OCI-LY1 (cell line): ENCODE measurements at regions not wholly inside any gene's neighbourhood (a gene's known extent, or its start where the extent isn't known, plus 50 kb on each side); places are given as distances from the start of the nearest gene placed in this dataset.

Experiments
- H2AFZ ChIP-seq: fragments of 200-600 bp; sonication (generic), shearing (Covaris generic); 2 replicates; pipeline ENCODE4 v1.6.0; 2014; ENCODE audit warnings: antibody characterized with exemption, mild to moderate bottlenecking, low read length
- H3F3A ChIP-seq: fragments of 200-600 bp; sonication (generic), shearing (Covaris generic); 2 replicates; pipeline ENCODE4 v1.6.0; 2014; ENCODE audit warnings: mild to moderate bottlenecking, antibody characterized with exemption, low read length, moderate library complexity; ENCODE audit not compliant: insufficient read depth
- H3K27ac ChIP-seq: fragments of 200-600 bp; sonication (generic); 2 replicates; pipeline ENCODE4 v1.5.1; 2014; ENCODE audit warnings: low read length, mixed run types, mild to moderate bottlenecking, low read depth; ENCODE audit not compliant: poor library complexity, severe bottlenecking
- H3K27me3 ChIP-seq: fragments of 200-600 bp; sonication (generic); 2 replicates; pipeline ENCODE4 v1.6.0; 2014; ENCODE audit warnings: antibody characterized with exemption, mild to moderate bottlenecking, low read length, moderate library complexity; ENCODE audit not compliant: insufficient read depth
- H3K36me3 ChIP-seq: fragments of 200-600 bp; sonication (generic); 2 replicates; pipeline ENCODE4 v1.6.1; 2014; ENCODE audit warnings: mild to moderate bottlenecking, antibody characterized with exemption, low read length, moderate library complexity, mixed read lengths; ENCODE audit not compliant: insufficient read depth
- H3K4me1 ChIP-seq: fragments of 200-600 bp; sonication (generic); 2 replicates; pipeline ENCODE4 v1.5.1; 2014; ENCODE audit warnings: mild to moderate bottlenecking, low read length, moderate library complexity; ENCODE audit not compliant: insufficient read depth, severe bottlenecking
- H3K4me2 ChIP-seq: fragments of 200-600 bp; sonication (generic), shearing (Covaris generic); 2 replicates; pipeline ENCODE4 v1.6.1; 2014; ENCODE audit warnings: low read length
- H3K4me3 ChIP-seq: fragments of 200-600 bp; sonication (generic); 2 replicates; pipeline ENCODE4 v1.5.1; 2014; ENCODE audit warnings: low read length, low read depth, mild to moderate bottlenecking, mixed read lengths; ENCODE audit not compliant: poor library complexity, severe bottlenecking
- H3K79me2 ChIP-seq: fragments of 200-600 bp; shearing (Covaris generic); 2 replicates; pipeline ENCODE4 v1.6.1; 2016; ENCODE audit warnings: mixed run types, low read length, mixed read lengths; ENCODE audit not compliant: insufficient read depth
- H3K9ac ChIP-seq: fragments of 200-600 bp; sonication (generic), shearing (Covaris generic); 2 replicates; pipeline ENCODE4 v1.6.1; 2014; ENCODE audit warnings: mild to moderate bottlenecking, low read length, mixed read lengths
- H3K9me2 ChIP-seq: fragments of 200-600 bp; sonication (generic), shearing (Covaris generic); 2 replicates; pipeline ENCODE4 v1.6.1; 2014; ENCODE audit warnings: low read depth, mild to moderate bottlenecking, low read length, mixed read lengths
- H3K9me3 ChIP-seq: fragments of 200-600 bp; shearing (Covaris generic); 2 replicates; pipeline ENCODE4 v1.6.1; 2014; ENCODE audit warnings: low read length, mixed read lengths
- H4K20me1 ChIP-seq: fragments of 200-600 bp; sonication (generic), shearing (Covaris generic); 2 replicates; pipeline ENCODE4 v1.6.0; 2016; ENCODE audit warnings: mild to moderate bottlenecking, low read length; ENCODE audit not compliant: insufficient read depth
- CTCF ChIP-seq: fragments of 200-600 bp; sonication (generic), shearing (Covaris generic); IDR thresholded peaks from 2 replicates; pipeline ENCODE4 v1.5.1; 2017; ENCODE audit warnings: mild to moderate bottlenecking, antibody characterized with exemption, low read length, moderate library complexity, mixed read lengths
- EZH2 ChIP-seq: fragments of 200-600 bp; sonication (generic), shearing (Covaris generic); IDR thresholded peaks from 2 replicates; pipeline ENCODE4 v1.8.0; 2017; ENCODE audit warnings: borderline replicate concordance, mixed run types, mild to moderate bottlenecking, antibody characterized with exemption, low read length, moderate library complexity, mixed read lengths

GRCh38 chr3:65285956-65286355 lies 598.2 kb upstream of the ADAMTS9 start:
- H3K9me3 ChIP-seq: no peaks in the 10 kb centered on the region
- H3K4me2 ChIP-seq: no peak overlapping the region
- H3K27me3 ChIP-seq: no peaks in the 10 kb centered on the region
- no peaks in the 10 kb centered on the region for H3F3A ChIP-seq
- no peaks in the 10 kb centered on the region for H3K79me2 ChIP-seq
- no peaks in the 10 kb centered on the region for H4K20me1 ChIP-seq
- no peak overlapping the region for H2AFZ ChIP-seq
- H3K4me3 ChIP-seq: no peak overlapping the region
- no peak overlapping the region for H3K27ac ChIP-seq
- no peaks in the 10 kb centered on the region for H3K36me3 ChIP-seq
- TF ChIP-seq CTCF (no peak), EZH2 (no peak)
- no peaks in the 10 kb centered on the region for H3K9me2 ChIP-seq
- H3K4me1 ChIP-seq: no peaks in the 10 kb centered on the region
- H3K9ac ChIP-seq: no peak overlapping the region

GRCh38 chr3:65284961-65285360 lies 597.2 kb upstream of the ADAMTS9 start:
- no peaks in the 10 kb centered on the region for H3K9me3 ChIP-seq
- TF ChIP-seq EZH2: no peak
- TF ChIP-seq CTCF: no peak
- H3K79me2 ChIP-seq: no peaks in the 10 kb centered on the region
- no peak overlapping the region for H3K4me3 ChIP-seq
- no peaks in the 10 kb centered on the region for H3K4me1 ChIP-seq
- H4K20me1 ChIP-seq: no peaks in the 10 kb centered on the region
- H3K27ac ChIP-seq: no peak overlapping the region
- H3K9me2 ChIP-seq: no peaks in the 10 kb centered on the region
- no peaks in the 10 kb centered on the region for H3F3A ChIP-seq
- H3K36me3 ChIP-seq: no peaks in the 10 kb centered on the region
- no peak overlapping the region for H3K4me2 ChIP-seq
- no peak overlapping the region for H2AFZ ChIP-seq
- no peaks in the 10 kb centered on the region for H3K27me3 ChIP-seq
- no peak overlapping the region for H3K9ac ChIP-seq

- no peak for TF ChIP-seq CTCF
- TF ChIP-seq EZH2: no peak
- Histone ChIP-seq H3K27me3 (no peaks in the 10 kb centered on the region), H3K9me2 (no peaks in the 10 kb centered on the region), H3F3A (no peaks in the 10 kb centered on the region), H3K4me3 (no peak overlapping the region), H3K9ac (no peak overlapping the region), H3K79me2 (no peaks in the 10 kb centered on the region), H3K9me3 (no peaks in the 10 kb centered on the region), H2AFZ (no peak overlapping the region), H3K27ac (no peak overlapping the region), H3K4me2 (no peak overlapping the region), H3K4me1 (no peaks in the 10 kb centered on the region), H4K20me1 (no peaks in the 10 kb centered on the region), H3K36me3 (no peaks in the 10 kb centered on the region)
Measured at GRCh38 chr3:65284546-65284945, 596.7 kb upstream of the ADAMTS9 start.
